ENCODE measurements at regions not wholly inside any gene's neighbourhood (a gene's known extent, or its start where the extent isn't known, plus 50 kb on each side); places are given as distances from the start of the nearest gene placed in this dataset.

DNA sequence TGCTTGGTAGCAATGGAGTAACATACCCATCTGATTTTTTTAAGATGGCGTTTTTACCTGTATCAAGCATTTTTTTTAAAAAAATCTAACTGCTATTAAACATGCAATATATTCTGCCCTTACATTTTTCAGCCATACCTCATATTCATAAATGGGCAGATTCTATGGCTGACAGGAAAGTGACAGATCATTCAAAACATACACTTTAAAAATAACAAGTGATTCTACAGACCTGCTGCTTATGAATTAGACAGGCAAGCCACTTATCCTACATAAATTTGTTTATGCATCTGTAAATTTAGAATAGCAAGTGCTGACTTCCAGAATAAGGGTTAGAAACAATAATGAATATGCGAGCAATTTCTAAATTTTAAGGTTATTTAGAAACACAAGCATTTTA is 82.7 kb downstream of the TBXT start:
- Histone ChIP-seq H3K36me3 (ENCODE audit: control insufficient read depth in 2 of 2, insufficient read depth in 1 of 2, low read length in 2 of 2) (no peaks in the 10 kb centered on the region), H3K27ac (ENCODE audit: extremely low read depth, low read depth, low read length) (no peak overlapping the region), H3K4me1 (ENCODE audit: control insufficient read depth, insufficient read depth, low read length) (no peaks in the 10 kb centered on the region), H3K4me3 (ENCODE audit: low read depth, low read length) (no peak overlapping the region), H3K9me3 (ENCODE audit: control insufficient read depth, insufficient read depth, low read depth, low read length) (no peaks in the 10 kb centered on the region)
- CTCF ChIA-PET = interaction anchor here (1.7 kb wide), 1 partner anchor 12 kb away, joined by 5 read pairs; no protein-coding TSS in a partner anchor
- TF ChIP-seq ZBTB21 (tag by site-specific recombination; IDR thresholded peaks at IDR 0.05) (no peak), ZBTB26 (tag by site-specific recombination; optimal IDR thresholded peaks at IDR 0.05) (no peak), ZNF837 (tag by site-specific recombination; IDR thresholded peaks at IDR 0.05) (no peak), ZNF658 (tag by site-specific recombination; IDR thresholded peaks at IDR 0.05) (no peak), ZBTB17 (tag by site-specific recombination; IDR thresholded peaks at IDR 0.05) (no peak), ZNF707 (tag by site-specific recombination; IDR thresholded peaks at IDR 0.05) (no peak), ZNF747 (tag by site-specific recombination; IDR thresholded peaks at IDR 0.05) (no peak), SP3 (tag by site-specific recombination; IDR thresholded peaks at IDR 0.05) (no peak), ZNF174 (tag by site-specific recombination; IDR thresholded peaks at IDR 0.05) (no peak), ZNF354C (tag by site-specific recombination; IDR thresholded peaks at IDR 0.05; ENCODE audit: borderline replicate concordance, low read depth) (no peak), WT1 (tag by site-specific recombination; IDR thresholded peaks at IDR 0.05) (no peak)
- TF ChIP-seq, protein P1, sequence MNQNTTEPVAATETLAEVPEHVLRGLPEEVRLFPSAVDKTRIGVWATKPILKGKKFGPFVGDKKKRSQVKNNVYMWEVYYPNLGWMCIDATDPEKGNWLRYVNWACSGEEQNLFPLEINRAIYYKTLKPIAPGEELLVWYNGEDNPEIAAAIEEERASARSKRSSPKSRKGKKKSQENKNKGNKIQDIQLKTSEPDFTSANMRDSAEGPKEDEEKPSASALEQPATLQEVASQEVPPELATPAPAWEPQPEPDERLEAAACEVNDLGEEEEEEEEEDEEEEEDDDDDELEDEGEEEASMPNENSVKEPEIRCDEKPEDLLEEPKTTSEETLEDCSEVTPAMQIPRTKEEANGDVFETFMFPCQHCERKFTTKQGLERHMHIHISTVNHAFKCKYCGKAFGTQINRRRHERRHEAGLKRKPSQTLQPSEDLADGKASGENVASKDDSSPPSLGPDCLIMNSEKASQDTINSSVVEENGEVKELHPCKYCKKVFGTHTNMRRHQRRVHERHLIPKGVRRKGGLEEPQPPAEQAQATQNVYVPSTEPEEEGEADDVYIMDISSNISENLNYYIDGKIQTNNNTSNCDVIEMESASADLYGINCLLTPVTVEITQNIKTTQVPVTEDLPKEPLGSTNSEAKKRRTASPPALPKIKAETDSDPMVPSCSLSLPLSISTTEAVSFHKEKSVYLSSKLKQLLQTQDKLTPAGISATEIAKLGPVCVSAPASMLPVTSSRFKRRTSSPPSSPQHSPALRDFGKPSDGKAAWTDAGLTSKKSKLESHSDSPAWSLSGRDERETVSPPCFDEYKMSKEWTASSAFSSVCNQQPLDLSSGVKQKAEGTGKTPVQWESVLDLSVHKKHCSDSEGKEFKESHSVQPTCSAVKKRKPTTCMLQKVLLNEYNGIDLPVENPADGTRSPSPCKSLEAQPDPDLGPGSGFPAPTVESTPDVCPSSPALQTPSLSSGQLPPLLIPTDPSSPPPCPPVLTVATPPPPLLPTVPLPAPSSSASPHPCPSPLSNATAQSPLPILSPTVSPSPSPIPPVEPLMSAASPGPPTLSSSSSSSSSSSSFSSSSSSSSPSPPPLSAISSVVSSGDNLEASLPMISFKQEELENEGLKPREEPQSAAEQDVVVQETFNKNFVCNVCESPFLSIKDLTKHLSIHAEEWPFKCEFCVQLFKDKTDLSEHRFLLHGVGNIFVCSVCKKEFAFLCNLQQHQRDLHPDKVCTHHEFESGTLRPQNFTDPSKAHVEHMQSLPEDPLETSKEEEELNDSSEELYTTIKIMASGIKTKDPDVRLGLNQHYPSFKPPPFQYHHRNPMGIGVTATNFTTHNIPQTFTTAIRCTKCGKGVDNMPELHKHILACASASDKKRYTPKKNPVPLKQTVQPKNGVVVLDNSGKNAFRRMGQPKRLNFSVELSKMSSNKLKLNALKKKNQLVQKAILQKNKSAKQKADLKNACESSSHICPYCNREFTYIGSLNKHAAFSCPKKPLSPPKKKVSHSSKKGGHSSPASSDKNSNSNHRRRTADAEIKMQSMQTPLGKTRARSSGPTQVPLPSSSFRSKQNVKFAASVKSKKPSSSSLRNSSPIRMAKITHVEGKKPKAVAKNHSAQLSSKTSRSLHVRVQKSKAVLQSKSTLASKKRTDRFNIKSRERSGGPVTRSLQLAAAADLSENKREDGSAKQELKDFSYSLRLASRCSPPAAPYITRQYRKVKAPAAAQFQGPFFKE (tag by site-specific recombination; IDR thresholded peaks at IDR 0.05; ENCODE audit: borderline replicate concordance) = no peak
- TF ChIP-seq, protein P2, sequence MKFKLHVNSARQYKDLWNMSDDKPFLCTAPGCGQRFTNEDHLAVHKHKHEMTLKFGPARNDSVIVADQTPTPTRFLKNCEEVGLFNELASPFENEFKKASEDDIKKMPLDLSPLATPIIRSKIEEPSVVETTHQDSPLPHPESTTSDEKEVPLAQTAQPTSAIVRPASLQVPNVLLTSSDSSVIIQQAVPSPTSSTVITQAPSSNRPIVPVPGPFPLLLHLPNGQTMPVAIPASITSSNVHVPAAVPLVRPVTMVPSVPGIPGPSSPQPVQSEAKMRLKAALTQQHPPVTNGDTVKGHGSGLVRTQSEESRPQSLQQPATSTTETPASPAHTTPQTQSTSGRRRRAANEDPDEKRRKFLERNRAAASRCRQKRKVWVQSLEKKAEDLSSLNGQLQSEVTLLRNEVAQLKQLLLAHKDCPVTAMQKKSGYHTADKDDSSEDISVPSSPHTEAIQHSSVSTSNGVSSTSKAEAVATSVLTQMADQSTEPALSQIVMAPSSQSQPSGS (tag by site-specific recombination; IDR thresholded peaks at IDR 0.05; ENCODE audit: low read depth) = no peak
- POLR2A ChIA-PET = no interaction called here

DNA sequence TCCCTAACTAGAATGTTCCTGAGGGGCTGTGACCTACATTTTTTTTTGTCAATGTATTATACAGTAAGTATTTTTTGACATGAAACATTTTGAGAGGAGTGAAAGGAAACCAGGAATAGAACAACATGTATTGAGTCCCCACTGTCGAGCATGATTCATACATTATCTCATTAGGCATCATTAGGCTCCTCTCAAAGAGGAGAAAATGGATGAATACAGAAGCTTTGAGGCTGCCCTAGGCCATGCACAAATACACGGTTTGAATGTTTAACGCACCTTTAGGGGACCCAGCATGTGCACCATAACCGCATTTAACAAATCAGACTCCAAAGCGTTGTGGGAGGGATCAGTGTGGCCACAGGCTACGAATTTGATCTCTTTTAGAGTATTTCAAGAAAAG is 87.8 kb downstream of the TBXT start:
- Histone ChIP-seq H3K36me3 (ENCODE audit: control insufficient read depth in 2 of 2, insufficient read depth in 1 of 2, low read length in 2 of 2) (no peaks in the 10 kb centered on the region), H3K9me3 (ENCODE audit: control insufficient read depth, insufficient read depth, low read depth, low read length) (no peaks in the 10 kb centered on the region), H3K27ac (ENCODE audit: extremely low read depth, low read depth, low read length) (no peak overlapping the region), H3K4me3 (ENCODE audit: low read depth, low read length) (no peak overlapping the region), H3K4me1 (ENCODE audit: control insufficient read depth, insufficient read depth, low read length) (no peaks in the 10 kb centered on the region)
- ChIA-PET POLR2A (no interaction called here), CTCF (no interaction called here)
- TF ChIP-seq ZNF473 (tag by site-specific recombination; IDR thresholded peaks at IDR 0.05) = no peak
- TF ChIP-seq ZNF112 (tag by site-specific recombination; IDR thresholded peaks at IDR 0.05) = no peak
- TF ChIP-seq ZNF544 (tag by site-specific recombination; IDR thresholded peaks at IDR 0.05) = no peak
- TF ChIP-seq, protein P3, sequence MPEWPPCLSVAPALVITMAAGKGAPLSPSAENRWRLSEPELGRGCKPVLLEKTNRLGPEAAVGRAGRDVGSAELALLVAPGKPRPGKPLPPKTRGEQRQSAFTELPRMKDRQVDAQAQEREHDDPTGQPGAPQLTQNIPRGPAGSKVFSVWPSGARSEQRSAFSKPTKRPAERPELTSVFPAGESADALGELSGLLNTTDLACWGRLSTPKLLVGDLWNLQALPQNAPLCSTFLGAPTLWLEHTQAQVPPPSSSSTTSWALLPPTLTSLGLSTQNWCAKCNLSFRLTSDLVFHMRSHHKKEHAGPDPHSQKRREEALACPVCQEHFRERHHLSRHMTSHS (tag by site-specific recombination; IDR thresholded peaks at IDR 0.05) = no peak
- TF ChIP-seq ZNF701 (tag by site-specific recombination; IDR thresholded peaks at IDR 0.05) = no peak
- TF ChIP-seq FEZF1 (tag by site-specific recombination; IDR thresholded peaks at IDR 0.05) = no peak
- TF ChIP-seq ZNF76 (tag by site-specific recombination; IDR thresholded peaks at IDR 0.05; ENCODE audit: borderline replicate concordance, low read depth) = no peak
- TF ChIP-seq ZNF624 (tag by site-specific recombination; IDR thresholded peaks at IDR 0.05) = no peak
- no peak for TF ChIP-seq ZNF626 (tag by site-specific recombination; IDR thresholded peaks at IDR 0.05)
- no peak for TF ChIP-seq ZNF155 (tag by site-specific recombination; IDR thresholded peaks at IDR 0.05)
- TF ChIP-seq PRDM6 (tag by site-specific recombination; IDR thresholded peaks at IDR 0.05) = no peak

Measured in HEK293 (cell line).